ENCODE measurements at regions not wholly inside any gene's neighbourhood (a gene's known extent, or its start where the extent isn't known, plus 50 kb on each side); places are given as distances from the start of the nearest gene placed in this dataset.

DNA sequence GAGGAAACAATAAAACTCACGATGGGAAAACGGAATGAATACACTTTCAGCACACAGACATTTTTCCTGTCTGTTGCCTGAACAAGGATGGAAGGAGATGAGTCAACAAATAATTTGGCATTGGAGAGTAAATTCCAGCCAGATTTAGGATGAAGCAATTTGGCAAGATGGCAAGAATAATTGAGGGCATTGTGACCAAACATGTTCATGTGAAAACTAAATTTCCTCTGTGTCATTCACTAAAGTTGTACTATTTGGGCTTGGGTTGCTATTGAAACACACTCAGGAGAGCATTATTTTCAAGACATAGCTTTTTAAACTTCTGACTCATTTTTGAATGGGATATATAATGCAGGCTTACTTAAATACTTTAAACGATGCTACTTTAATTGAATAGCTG lies 1614.4 kb downstream of the PCDH19 start:
- DNase-seq (ENCODE audit: low read depth): peak; percentile 4

DNA sequence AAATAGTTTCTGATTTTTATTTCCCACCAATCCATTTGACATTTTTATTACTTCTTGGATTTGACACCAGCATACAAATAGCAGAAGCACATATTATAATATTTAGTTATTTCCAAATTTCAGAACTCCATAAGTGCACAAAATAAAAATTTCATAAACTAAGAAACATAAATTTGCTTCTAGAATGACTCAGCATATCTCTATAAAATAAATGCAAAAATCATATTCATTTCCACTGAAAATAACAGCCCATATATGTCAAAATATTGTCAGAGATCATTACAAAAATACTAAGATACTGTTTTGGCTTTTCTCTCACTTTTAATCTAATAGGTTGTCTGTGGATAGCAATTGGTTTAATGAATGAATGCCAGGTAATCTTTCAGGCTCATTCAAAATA lies 1654.2 kb downstream of the PCDH19 start:
- no peak for DNase-seq (ENCODE audit: low read depth)

GRCh38 chrX:98731821-98732220 lies 1678.3 kb downstream of the PCDH19 start:
- no peak for DNase-seq (ENCODE audit: low read depth)

DNA sequence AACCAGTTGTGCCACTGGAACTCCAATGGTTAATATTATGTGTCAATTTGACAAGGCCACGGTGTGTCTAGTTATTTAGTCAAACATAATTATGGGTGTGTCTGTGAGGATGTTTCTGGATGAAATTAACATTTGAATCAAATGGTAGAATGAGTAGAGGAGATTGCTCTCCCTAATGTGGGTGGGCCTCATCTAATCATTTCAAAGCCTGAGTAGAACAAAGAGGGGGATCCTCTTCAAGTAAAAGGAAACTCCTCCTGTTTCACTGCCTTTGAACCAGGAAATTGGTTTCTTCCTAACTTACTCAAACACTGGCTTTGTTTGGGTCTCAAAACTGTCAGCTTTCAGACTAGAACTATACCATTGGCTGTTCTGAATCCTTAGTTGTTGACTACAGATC lies 1692.1 kb downstream of the PCDH19 start:
- DNase-seq (ENCODE audit: low read depth): no peak
